CD4-positive, alpha-beta T cell treated with Interleukin-4 for 1 hour (primary cell): ENCODE measurements at regions not wholly inside any gene's neighbourhood (a gene's known extent, or its start where the extent isn't known, plus 50 kb on each side); places are given as distances from the start of the nearest gene placed in this dataset.
A peak's percentile ranks its signal among the peaks of the same experiment; 100 is the strongest.

ENCODE experiments used
- DNase-seq, 2 donors: peaks; one replicate each; pipeline ENCODE4 v3.0.0-alpha.2; 2020 to 2022

DNA sequence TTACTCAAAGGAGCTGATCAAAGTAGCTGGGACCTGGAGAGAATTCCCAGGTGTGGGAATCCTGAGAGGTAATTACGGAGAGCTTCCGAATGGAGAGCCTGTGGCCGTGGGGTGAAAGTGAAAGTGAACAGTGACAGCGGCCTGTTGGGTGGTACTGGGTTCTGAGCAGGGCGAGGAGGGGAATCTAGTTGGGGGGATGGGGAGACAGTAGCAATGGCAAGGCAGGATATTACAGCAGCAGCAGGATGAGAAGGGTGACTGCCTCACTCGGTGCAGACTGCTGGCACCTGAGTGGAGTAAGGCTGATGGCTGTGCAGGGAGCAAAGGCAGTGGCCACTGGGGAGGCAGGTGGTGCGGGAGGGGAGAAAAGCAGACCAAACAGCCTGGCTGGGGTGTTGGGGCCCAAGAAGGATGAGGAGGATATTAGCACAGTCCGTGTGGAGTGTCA is 70.3 kb upstream of the PRDX6 start:
- no peak for DNase-seq

DNA sequence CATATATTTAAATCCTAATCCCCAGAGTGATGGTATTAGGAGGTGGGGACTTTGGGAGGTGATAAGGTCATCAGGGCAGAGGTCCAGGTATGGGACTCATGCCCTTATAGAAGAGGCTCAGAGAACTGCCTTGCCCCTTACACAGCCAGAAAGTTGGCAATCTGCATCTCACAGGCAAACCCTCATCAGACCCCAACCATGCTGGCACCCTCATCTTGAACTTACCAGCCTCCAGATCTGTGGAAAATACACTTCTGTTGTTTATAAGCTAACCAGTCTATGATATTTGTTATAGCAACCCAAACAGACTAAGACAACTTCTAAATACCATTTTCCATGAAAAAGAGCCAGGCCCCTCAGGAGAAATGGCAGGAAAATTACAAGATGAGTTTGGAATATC is 69.3 kb upstream of the PRDX6 start:
- DNase-seq = no peak

DNA sequence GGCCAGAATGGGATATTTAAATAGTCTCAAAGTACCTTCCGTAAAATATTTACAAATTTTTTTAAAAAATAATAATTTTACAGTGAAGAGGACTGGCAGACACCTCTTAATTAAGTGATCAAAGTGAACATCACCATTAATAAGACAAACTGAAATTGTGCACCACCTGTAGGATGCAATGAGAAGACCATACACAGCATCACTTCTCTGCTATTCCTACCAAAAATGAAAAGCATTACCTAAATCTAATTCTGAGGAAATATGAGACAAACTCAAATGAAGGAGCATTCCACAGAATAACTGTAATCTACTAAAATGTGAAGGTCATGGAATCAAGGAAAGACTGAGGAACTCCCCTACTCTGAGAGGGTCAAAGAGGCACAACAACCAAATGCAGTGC is 68.2 kb upstream of the PRDX6 start:
- DNase-seq = no peak

DNA sequence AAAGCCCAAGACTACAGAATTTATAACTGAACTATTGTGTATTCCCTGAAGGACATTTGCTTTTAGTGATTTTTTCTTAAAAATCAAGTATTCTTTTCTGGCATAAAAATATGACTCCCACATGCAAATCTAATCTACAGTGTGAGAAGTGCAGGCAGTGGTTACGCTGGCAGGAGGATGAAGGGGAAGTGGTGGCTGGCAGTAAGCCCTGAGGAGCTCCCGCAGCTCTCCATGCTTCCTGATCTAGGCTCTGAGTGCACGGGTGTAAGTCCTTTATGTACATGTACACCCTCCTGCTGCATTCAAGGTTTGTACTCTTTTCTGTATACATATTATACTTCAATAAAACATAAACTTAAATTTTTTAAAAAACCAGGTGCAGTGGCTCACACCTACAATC is 67.5 kb upstream of the PRDX6 start:
- DNase-seq = peak; percentile 27 to 59

DNA sequence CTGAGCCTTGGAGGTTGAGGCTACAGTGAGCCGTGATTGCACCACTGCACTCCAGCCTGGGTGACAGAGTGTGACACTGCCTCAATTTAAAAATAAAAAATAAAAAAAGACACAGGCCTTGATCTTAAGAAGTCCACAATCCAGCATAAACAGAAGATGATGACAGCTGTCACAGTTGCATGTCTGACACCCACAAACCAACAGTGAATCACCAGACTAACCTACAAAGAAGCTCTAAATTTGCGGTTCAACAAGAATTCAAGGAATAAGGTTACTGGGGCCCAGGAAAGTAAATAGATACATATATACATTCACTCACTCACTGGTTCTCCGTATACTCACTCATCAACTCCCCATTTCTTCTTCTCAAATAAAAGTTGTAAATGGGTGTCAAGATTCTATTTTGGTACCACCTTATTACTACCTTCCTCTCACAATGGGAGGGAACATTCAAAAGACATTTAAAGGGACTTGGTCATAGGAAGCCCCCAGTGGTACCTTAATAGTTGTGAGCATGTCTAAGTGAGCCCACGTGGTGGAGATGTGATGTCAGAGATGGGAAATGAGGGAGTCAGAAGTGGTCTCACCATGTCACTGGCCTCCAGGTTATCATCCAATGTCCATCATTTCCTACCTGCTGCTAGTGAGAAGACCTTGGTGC is 66.9 kb upstream of the PRDX6 start:
- peak in 1 of 2 donors; percentile 29 for DNase-seq

DNA sequence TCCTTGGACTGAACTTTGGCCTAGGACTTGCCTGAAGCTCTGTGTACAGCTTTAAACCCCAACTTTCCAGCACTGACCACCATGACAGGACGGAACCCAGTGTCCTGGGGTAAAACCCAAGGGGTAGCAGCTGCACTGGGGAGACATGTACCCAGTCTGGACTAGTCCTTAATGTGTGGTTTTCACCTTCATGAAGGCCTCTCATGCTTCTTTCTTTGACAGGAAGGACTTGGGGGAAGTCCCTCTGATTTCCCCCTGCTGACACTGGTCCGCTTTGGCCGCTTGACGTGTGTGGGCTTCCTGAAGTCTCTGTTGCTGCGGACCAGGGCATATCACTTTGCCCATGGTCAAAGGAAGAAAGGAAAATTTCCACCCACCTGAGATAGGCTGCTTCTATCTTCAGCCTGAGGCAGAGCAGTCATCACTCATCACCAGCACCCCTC is 66.3 kb upstream of the PRDX6 start:
- peak in 1 of 2 donors; percentile 60 for DNase-seq

DNA sequence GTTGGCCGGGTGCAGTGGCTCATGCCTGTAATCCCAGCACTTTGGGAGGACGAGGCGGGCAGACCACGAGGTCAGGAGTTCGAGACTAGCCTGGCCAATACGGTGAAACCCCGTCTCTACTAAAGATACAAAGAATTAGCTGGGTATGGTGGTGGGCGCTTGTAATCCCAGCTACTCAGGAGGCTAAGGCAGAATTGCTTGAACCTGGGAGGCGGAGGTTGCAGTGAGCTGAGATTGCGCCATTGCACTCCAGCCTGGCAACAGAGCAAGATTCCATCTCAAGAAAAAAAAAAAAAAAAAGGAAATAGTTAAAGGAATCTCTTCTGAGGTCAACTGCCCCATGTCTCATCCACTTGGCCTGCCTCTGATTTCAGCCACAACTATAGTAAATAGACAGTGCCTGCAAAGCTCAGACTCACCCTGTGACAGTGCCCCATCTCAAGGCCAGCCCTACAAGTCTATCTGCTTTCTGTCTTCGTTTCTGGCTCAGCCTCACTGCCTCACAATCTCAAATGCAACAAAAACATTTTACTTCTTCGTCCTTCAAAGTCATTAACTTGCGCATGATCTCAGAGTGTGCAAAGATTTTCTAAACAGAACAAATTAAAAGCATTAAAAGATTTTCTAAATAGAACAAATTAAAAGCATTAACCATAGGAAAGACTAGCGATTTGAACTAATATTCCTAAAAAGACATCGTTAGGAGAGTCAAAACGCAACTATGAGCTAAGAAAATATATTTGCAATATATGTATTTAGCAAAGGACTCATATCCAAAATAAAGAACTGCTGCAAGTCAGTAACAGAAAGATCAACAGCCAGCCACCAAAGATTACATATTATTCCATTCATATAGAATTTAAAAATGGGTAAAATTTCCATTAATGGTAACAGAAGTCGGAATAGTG is 65.0 kb upstream of the PRDX6 start:
- no peak for DNase-seq

DNA sequence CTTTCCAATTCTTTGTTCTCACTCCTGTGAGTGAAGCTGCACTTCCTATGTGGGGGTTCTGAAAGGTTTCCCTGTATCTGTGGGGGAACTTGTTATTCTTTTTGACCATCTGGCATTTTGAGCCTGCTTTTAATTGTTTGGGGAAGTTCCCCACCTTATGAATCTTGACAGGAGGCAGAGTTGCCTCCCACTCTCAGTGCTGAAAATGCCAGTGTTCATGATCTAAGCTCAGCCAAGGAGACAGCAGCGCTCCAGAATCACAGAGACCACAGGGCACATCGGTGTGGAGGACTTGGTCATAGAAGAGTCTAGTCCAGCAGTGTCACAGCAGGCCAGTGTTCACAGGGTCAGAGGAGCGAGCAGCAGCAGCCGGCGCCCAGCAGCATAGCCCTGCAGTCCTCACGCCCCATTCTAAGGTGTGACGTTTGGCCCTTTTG is 63.8 kb upstream of the PRDX6 start:
- no peak for DNase-seq

DNA sequence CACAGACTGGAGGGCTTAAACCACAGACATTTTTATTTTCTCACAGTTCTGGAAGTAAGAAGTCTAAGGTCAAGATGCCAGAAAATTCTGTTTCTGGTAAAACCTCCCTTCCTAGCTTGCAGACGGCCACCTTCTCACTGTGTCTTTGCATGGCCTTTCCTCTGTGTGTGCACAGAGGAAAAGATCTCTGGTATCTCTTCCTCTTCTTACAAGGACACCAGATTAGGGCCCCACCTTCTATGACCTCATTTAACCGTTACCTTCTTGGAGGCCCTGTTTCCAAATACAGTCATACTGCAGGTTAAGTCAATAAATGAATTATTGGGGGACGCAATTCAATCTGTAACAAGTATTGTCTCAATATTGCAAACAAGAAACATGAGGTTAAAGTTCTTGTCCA is 63.0 kb upstream of the PRDX6 start:
- no peak for DNase-seq

DNA sequence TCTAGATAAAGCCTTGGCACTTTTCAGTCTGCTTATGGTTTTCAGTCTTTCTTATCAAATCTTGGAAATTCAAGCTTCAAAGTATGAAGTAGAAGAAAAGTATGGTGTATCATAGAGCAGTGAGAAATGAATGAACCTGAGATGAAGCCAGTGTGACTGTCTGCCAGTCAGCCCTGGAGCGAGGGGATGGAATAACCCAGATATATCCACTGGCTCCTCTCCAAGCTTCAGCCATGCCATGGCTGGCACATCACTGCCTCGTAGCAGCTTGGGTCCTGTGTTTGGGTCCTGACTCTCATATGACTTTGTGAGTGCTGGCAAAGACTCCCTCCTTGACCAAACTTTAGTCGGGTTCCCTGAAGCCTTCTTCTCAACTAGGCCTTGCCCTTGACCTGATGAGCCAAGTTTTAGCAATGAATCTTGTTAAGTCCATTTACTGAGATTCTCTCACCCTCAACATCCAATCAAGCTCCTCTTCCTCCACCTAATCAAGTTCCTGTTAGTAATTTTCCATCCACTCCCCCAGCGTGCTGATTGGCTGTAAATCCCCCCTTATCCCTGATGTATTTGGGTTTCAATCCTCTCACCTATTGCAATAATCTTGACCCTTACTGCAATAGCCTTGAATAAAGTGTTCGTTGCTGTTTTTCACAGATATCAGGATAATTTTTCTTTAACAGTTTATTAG is 62.5 kb upstream of the PRDX6 start:
- DNase-seq = no peak

DNA sequence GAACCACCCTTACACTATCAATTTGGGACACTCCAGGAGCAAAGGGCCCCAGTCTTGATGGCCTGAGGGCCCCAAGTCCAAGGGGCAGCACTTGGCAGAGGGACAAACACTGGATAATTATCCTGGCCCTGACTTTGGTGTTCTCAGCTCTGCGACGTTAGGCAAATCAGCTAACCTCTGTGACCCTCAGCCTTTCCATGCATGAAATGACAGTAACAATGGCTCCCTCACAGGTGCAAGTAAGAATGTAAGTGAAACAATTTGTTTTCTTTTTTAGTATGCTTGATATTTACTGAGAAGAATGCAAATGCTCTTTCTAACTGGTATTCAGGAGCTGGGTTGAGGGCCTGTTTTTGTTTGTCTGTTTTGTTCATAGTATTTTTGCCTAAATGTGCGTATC is 61.6 kb upstream of the PRDX6 start:
- DNase-seq = no peak

DNA sequence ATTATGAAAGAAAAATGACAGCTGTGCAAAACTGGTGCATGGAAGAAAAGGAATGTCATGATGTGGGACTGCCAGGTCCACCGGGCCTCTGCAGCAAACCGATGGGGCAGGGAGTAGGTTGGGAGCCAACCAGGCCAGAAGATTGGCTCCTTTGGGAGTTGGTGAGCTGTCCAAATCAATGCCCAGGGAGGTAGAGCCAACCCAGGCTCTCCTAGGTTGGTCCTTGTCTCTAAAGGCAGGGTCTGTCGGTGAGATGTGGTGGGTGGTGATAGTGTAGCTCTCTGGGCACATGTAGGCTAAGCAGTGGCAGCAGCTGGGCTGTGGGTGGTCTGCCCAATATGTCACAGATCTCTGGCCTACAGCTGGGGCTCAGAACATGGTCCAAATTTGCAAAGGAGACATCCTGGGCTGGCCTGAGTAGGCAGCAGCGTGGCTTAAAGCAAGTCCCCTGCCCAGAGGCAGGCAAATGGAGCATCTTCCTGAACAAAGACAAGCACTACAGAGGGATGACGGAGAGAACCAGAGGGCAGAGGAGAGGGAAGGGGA is 61.2 kb upstream of the PRDX6 start:
- no peak for DNase-seq

DNA sequence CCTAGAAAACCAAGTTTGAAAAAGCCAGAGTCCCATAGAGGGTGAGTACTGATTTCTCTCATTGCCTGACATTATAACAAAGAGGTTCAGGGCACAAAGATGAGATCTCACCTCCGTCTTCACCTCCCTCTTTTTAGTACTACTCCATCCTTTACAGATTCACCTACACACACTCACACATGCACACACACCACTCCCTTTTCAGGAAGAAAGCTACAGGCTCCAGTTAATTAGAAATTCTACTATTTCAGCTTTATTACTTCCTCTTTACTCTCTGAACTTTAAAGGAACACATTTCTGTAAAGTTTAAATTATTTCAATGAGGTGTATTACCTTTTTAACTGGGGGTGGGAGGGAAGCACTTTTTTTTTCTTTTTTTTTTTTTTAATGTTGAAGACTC is 59.6 kb upstream of the PRDX6 start:
- DNase-seq = no peak

DNA sequence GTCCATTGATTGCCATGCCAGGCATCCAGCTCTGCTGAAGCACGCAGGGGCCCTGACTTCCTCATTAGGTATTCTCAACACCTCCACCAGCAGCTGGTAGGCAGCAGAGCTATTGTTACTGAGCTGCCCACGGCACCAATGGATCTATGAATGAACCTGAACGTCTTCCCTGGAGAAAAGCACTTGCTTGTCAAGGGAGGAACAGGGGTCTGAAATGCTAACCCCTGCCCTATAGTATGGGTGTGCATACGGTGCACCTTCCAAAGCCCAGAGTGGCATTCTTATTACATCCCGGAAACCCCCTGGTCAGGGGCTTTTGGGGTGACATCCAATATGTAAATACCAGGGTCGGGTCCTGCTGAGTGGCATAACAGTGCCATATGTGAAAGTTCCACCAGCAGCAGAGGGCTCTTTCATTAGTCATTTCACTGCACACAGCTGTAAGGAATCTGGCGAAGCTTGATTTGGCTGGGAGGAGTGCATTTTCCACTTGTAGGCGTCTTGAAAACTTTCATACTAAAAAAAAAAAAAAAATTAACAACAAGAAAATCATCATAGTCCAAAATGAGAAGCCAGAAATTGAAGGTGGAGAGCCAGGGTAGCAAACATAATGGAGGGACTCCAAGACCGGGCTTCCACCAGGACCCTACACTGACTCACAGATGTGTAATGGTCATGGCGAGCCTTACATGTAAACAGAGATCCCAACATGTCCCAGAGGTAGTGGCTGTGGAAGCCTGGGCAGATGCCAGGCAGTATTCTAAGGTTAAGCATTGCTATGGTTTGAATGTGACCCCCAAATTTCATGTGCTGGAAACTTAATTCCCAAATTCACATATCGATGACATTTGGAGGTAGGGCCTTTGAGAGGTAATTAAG is 58.8 kb upstream of the PRDX6 start:
- DNase-seq = peak in 1 of 2 donors; percentile 36

DNA sequence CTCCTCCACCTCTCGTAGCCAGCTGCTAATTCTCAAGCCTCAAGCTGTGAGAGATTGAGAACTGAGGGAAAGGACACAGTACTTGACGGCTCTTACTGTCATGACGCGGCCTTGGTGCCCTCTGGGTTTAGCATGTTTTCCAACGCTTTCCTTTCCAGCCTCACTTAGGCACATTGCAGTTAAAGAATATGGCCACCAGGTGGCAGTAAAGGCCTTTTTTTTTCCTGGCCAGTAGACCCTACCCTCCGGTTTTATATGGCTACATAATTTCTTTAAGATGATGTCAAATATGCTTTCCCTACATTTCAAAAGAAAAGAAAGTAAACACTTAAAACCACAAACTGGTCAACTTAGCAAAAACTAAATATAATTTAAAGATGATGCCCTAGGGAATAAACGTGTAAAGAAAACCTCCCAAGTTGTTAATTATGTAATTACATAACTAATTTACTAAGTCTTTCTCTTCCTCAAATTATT is 56.8 kb upstream of the PRDX6 start:
- DNase-seq = peak; percentile 69 to 79

DNA sequence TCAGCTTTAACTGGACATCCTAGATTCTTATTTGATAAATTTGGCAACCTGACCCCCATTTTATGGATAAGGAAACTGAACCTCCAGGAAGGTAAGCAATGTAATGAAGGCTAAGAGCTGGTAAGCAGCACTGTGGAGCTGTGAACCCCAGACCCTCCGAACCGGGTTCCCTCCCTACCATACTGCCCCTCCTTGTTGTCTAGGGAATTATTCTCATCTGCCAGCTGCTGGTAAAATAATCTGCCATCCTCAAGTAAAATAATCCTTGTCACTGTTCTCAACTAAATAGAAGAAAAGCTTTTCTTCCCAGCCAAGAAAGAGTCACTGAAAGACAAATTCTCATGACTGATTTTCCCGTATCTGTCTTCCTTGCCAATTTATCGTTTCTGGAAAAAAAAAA is 55.8 kb upstream of the PRDX6 start:
- DNase-seq = no peak

DNA sequence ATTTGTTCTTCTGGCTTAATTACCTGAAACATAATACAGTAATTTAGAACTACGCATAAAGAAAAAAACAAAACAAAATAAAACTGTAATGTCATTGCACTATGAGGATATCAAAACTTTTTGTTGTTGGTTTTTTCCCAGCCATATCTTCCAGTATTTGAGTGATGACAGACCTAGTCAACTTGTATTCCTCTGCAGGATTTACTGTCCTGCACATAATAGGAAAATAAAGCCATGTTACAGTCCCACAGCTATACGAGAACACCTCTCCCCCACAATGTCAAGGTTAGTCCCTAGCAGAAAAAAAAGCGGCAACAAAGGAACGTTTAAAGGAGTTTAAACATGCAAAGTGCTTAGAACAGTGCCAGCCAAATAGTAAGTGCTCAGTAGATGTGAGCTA is 55.3 kb upstream of the PRDX6 start:
- no peak for DNase-seq

DNA sequence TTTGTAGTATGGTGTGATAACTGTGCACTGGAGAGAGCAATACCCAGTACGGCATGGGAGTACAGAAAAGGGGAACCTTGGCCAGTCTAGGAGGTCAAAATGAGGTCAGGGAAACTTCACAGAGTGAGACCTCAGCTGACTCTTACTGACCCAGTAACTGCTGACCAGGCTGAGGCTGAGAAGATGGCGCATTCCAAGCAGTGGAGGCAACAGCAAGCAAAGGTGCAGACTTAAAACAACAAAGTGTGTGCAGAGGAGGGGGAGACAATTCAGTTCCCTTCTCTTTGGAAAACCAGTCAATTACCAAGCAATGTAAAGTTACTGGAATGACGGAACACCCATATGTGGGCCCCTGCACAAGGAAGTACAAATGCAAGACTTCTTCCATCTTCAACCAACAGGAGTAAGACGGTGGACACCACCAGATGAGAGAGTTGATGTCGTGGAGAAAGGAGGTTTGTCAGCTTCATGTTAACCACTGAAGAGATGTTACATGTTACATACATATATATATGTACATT is 54.6 kb upstream of the PRDX6 start:
- DNase-seq = peak in 1 of 2 donors; percentile 47

DNA sequence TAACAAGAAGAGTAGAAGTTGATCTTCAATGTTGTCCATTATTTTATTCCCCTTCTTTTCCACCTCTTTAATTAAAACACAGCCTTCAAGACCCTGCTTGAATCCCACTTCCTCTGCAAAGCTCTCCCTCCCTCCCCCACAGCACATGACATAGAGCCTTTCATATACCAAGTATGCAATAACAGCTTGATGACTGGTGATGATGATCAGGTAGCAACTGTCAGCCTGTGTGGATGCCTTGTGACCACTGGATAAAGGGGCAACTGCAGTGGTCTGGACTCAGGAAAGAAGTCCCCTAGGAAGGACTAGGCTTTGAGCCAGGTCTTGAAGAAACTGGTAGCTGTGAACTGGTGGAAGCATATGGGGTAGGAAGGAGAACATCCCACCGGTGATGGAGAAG is 53.8 kb upstream of the PRDX6 start:
- no peak for DNase-seq

DNA sequence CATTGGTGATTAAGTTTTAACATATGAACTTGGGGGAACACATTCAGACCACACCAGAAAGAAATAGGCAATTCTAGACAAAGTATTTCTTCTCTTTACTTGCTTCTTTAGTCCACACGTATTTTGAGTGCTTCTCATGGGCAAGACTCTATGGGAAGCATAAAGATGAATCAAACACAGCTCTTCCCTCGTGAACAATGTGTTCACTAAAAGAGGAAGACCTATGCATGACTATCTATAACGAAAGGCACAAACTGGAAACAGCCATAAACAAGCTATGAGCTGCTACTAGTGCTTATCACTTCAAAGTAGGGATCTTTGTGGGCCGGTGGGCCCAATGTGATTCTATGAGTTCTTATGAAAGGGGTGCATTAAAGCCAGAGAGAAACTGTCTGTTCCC is 53.0 kb upstream of the PRDX6 start:
- DNase-seq = no peak

DNA sequence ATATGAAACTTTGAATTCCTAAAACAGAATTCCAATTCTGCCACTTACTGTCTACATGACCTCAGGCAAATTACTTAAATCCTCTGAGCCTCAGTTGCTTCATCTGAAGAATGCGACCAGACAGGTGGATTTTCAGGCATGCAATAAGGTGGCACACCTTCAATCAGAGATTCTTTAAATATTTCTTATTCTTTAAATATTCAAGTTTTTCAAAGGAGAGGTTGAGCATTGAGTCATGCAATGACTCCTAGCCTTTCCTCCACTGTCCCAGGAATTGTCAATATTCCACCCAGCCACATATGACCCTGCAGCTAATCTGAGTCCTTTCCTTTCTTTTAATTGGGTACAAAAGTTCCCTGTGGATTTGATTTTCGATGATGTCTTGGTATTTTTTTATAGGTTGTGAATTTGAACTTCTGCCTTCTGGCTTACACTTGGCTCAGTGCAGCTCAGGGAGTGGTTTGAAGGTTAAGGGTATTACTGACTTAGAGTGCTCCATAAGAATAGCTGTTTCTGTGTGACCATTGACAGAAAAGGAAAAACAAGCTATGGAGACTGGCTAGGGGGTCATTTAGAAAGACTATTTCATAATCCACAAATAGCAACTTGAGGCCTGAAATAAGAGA is 52.2 kb upstream of the PRDX6 start:
- no peak for DNase-seq
